NB4 (cell line): ENCODE measurements at regions not wholly inside any gene's neighbourhood (a gene's known extent, or its start where the extent isn't known, plus 50 kb on each side); places are given as distances from the start of the nearest gene placed in this dataset.
"Not testable (repeated sequence)": the region's sequence is repeated elsewhere in the genome, so short reads cannot be mapped to it uniquely, and the experiment has no call there.

ENCODE experiments used
- CTCF ChIP-seq: IDR thresholded peaks from one replicate; pipeline ENCODE4 v1.5.1; 2012; ENCODE audit warnings: low read depth, low read length
- MAX ChIP-seq: IDR thresholded peaks from 2 replicates; pipeline ENCODE4 v1.6.1; 2011; ENCODE audit warnings: low read depth, low read length
- POLR2A ChIP-seq: IDR thresholded peaks from 2 replicates; pipeline ENCODE4 v1.6.1; 2011; ENCODE audit warnings: mild to moderate bottlenecking; ENCODE audit not compliant: insufficient read length; ENCODE audit errors: extremely low read depth

- not testable (repeated sequence) for TF ChIP-seq CTCF, POLR2A, MAX
Measured at GRCh38 chr11:92157390-92157789, 67.2 kb upstream of the FAT3 start.
